ENCODE measurements at regions not wholly inside any gene's neighbourhood (a gene's known extent, or its start where the extent isn't known, plus 50 kb on each side); places are given as distances from the start of the nearest gene placed in this dataset.
A peak's percentile ranks its signal among the peaks of the same experiment; 100 is the strongest.
"Not testable (repeated sequence)": the region's sequence is repeated elsewhere in the genome, so short reads cannot be mapped to it uniquely, and the experiment has no call there.

GRCh38 chr2:19102696-19103423, 255.6 kb downstream of the OSR1 start:
- no peak overlapping the region for H3K27ac ChIP-seq
- H3K36me3 ChIP-seq: no peaks in the 10 kb centered on the region
- no peak for TF ChIP-seq CTCF (IDR thresholded peaks at IDR 0.05)

GRCh38 chr2:19101968-19102367, 256.5 kb downstream of the OSR1 start:
- no peak overlapping the region for H3K4me3 ChIP-seq
- no peaks in the 10 kb centered on the region for H3K27me3 ChIP-seq
- no peaks in the 10 kb centered on the region for H3K9me3 ChIP-seq
- TF ChIP-seq CTCF (IDR thresholded peaks at IDR 0.05) (no peak), POLR2A (IDR thresholded peaks at IDR 0.05) (no peak)
- intact Hi-C loops (cut with DNase I; ENCODE audit: low total_unique reads): no loop called here
- no peak for DNase-seq
- no peaks in the 10 kb centered on the region for H3K4me1 ChIP-seq
- H3K27ac ChIP-seq: no peak overlapping the region
- H3K36me3 ChIP-seq: no peaks in the 10 kb centered on the region

More at GRCh38 chr2:19102696-19103423, 255.6 kb downstream of the OSR1 start:
- no peaks in the 10 kb centered on the region for H3K4me1 ChIP-seq
- no peaks in the 10 kb centered on the region for H3K27me3 ChIP-seq
- H3K4me3 ChIP-seq: no peak overlapping the region
- DNase-seq: no peak
- intact Hi-C loops (cut with DNase I; ENCODE audit: low total_unique reads): no loop called here
- H3K9me3 ChIP-seq: no peaks in the 10 kb centered on the region

GRCh38 chr2:19100570-19100969, 257.9 kb downstream of the OSR1 start:
- Histone ChIP-seq H3K9me3 (no peaks in the 10 kb centered on the region), H3K27me3 (no peaks in the 10 kb centered on the region), H3K4me3 (no peak overlapping the region), H3K4me1 (no peaks in the 10 kb centered on the region), H3K27ac (peak overlapping the region; percentile 43 to 55), H3K36me3 (no peaks in the 10 kb centered on the region)
- intact Hi-C loops (cut with DNase I; ENCODE audit: low total_unique reads): no loop called here
- DNase-seq: no peak
- TF ChIP-seq POLR2A (IDR thresholded peaks at IDR 0.05) (no peak), CTCF (IDR thresholded peaks at IDR 0.05) (no peak)

GRCh38 chr2:19099181-19099580, 259.2 kb downstream of the OSR1 start:
- TF ChIP-seq CTCF (IDR thresholded peaks at IDR 0.05) (no peak), POLR2A (IDR thresholded peaks at IDR 0.05) (no peak)
- no peaks in the 10 kb centered on the region for H3K4me1 ChIP-seq
- intact Hi-C loops (cut with DNase I; ENCODE audit: low total_unique reads): no loop called here

GRCh38 chr2:19098467-19099160, 259.8 kb downstream of the OSR1 start:
- Histone ChIP-seq H3K9me3 (no peaks in the 10 kb centered on the region), H3K27me3 (no peaks in the 10 kb centered on the region), H3K36me3 (no peaks in the 10 kb centered on the region), H3K4me3 (no peak overlapping the region), H3K4me1 (no peaks in the 10 kb centered on the region), H3K27ac (no peak overlapping the region)
- intact Hi-C loops (cut with DNase I; ENCODE audit: low total_unique reads): no loop called here
- DNase-seq: no peak
- no peak for TF ChIP-seq POLR2A (IDR thresholded peaks at IDR 0.05)
- no peak for TF ChIP-seq CTCF (IDR thresholded peaks at IDR 0.05)

More at GRCh38 chr2:19099181-19099580, 259.2 kb downstream of the OSR1 start:
- Histone ChIP-seq H3K36me3 (no peaks in the 10 kb centered on the region), H3K4me3 (no peak overlapping the region), H3K27me3 (no peaks in the 10 kb centered on the region), H3K9me3 (no peaks in the 10 kb centered on the region), H3K27ac (no peak overlapping the region)
- no peak for DNase-seq

GRCh38 chr2:19089476-19089875, 268.9 kb downstream of the OSR1 start:
- H3K4me3 ChIP-seq; H3K36me3 ChIP-seq; H3K27me3 ChIP-seq; H3K4me1 ChIP-seq; H3K9me3 ChIP-seq; DNase-seq; H3K27ac ChIP-seq; intact Hi-C loops (cut with DNase I; ENCODE audit: low total_unique reads): not testable (repeated sequence)
